Astrocyte (in vitro differentiated cells and primary cell): ENCODE measurements at regions not wholly inside any gene's neighbourhood (a gene's known extent, or its start where the extent isn't known, plus 50 kb on each side); places are given as distances from the start of the nearest gene placed in this dataset.

Experiments
- CTCF ChIP-seq: IDR thresholded peaks from 2 replicates; pipeline ENCODE4 v1.5.1; 2011; ENCODE audit warnings: low read depth, mild to moderate bottlenecking, inconsistent platforms, low read length, moderate library complexity; ENCODE audit not compliant: insufficient read depth
- EZH2 ChIP-seq: IDR thresholded peaks from 2 replicates; pipeline ENCODE4 v1.6.1; 2012; ENCODE audit warnings: mild to moderate bottlenecking, low read length, inconsistent platforms; ENCODE audit not compliant: insufficient read depth

GRCh38 chr9:74304598-74304997 is 192.5 kb upstream of the RORB start:
- TF ChIP-seq CTCF, result no peak
- TF ChIP-seq EZH2, result no peak
